Upper lobe of left lung (tissue), 6 donors: ENCODE measurements at regions not wholly inside any gene's neighbourhood (a gene's known extent, or its start where the extent isn't known, plus 50 kb on each side); places are given as distances from the start of the nearest gene placed in this dataset.

ENCODE experiments used
- ATAC-seq, 2 donors: fragments of 200-7000 bp; cut with Tn5 transposase; one replicate each; pipeline ENCODE4 v1.9.1; 2022; ENCODE audit warnings: mild to moderate bottlenecking in 2 of 2, moderate library complexity in 2 of 2; ENCODE audit not compliant: low FRiP score in 2 of 2
- DNase-seq, 2 donors: peaks; one replicate each; pipeline ENCODE4 v3.0.0-alpha.2; 2019 to 2020
- H3K27ac ChIP-seq, 4 donors: fragments of 200-600 bp; sonication (generic); one replicate each; pipeline ENCODE4 v1.5.1; 2016 to 2019
- H3K27me3 ChIP-seq, 4 donors: fragments of 200-600 bp; sonication (generic); one replicate each; pipeline ENCODE4 v1.5.1; 2017 to 2019
- H3K36me3 ChIP-seq, 4 donors: fragments of 200-600 bp; sonication (generic); one replicate each; pipeline ENCODE4 v1.5.1; 2016 to 2019
- H3K4me1 ChIP-seq, 4 donors: fragments of 200-600 bp; sonication (generic); one replicate each; pipeline ENCODE4 v1.5.1; 2018 to 2019
- H3K4me3 ChIP-seq, 4 donors: fragments of 200-600 bp; sonication (generic); one replicate each; pipeline ENCODE4 v1.5.1; 2017 to 2019; ENCODE audit warnings: mild to moderate bottlenecking in 2 of 4, moderate library complexity in 1 of 4
- H3K9me3 ChIP-seq, 4 donors: fragments of 200-600 bp; sonication (generic); one replicate each; pipeline ENCODE4 v1.5.1; 2018 to 2019
- EP300 ChIP-seq, 4 donors: sonication (generic); formaldehyde crosslinking; IDR thresholded peaks; one replicate each; pipeline ENCODE4 v1.5.1; 2017; ENCODE audit warnings: antibody characterized with exemption in 4 of 4, control low read depth in 2 of 4
- POLR2A ChIP-seq, 4 donors: fragments of 450-650 bp; IDR thresholded peaks; one replicate each; pipeline ENCODE4 v1.5.1; 2016 to 2017; ENCODE audit warnings: antibody characterized with exemption in 4 of 4, mild to moderate bottlenecking in 2 of 4
- POLR2AphosphoS5 ChIP-seq, 2 donors: sonication (generic); formaldehyde crosslinking; IDR thresholded peaks; one replicate each; pipeline ENCODE4 v1.5.1; 2017; ENCODE audit warnings: antibody characterized with exemption in 2 of 2
- WGBS, 2 donors: methylation state at CpG; one replicate each; pipeline ENCODE4 v1.1.5; 2017 to 2018; 5-methylcytosine and 5-hydroxymethylcytosine counted together
- TF ChIP-seq, protein P1 (sequence below), 6 experiments: fragments of 450-650 bp in 4 of 6; fragments of 200-600 bp in 2 of 6; sonication (generic) in 2 of 6; IDR thresholded peaks; one replicate each; pipeline ENCODE4 v1.5.1; 2016 to 2019; ENCODE audit warnings: antibody characterized with exemption in 6 of 6
- donor health status: DM: no; HTN: no; CAD: no; lungs with moderate emphysema.
- donor health status: DM: no; HTN: yes; CAD: no; lungs with severe emphysema.

DNA sequence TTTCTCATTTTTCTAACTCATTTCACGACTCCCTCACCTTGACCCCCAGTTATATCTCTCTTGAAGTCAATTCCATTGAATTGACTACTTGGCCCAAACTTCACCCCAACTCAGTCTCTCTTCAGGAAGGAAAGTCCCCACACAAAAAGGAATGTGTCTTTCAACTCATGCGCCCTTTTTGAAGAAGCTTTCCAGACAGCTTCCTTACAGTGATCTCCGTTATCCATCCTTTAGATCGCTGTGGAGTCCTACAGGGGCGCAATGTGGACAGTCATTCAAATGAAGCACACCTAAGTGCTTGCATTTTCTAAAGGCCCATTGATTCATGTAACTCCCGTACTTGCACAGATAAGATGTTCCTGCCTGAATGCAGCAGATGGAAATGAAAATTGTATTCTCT lies 101.1 kb upstream of the VPREB1 start:
- H3K27me3 ChIP-seq = no peaks in the 10 kb centered on the region
- WGBS, 2 donors = 71% methylated on average over 6 of the region's 6 CpGs

DNA sequence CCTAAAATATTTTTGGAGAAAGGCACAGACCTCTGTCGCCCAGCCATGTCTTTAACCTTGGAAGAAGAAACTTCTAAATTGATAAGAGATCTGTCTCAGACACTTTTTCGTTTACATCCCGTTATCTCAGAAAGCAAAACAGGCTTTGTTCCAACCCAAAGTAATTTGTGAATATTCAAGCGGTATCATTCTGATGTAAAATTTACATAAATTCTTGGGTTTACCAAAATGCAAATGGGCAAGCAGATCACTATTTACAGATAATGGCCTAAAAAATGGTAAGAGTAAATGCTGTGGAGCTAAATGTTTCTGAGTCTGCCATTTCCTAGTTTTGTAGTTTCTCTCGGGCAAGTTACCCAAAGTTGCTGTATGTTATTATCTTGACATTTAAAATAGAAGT lies 101.9 kb upstream of the VPREB1 start:
- Histone ChIP-seq H3K27ac (no peak overlapping the region), H3K9me3 (no peaks in the 10 kb centered on the region), H3K27me3 (no peaks in the 10 kb centered on the region), H3K4me1 (no peaks in the 10 kb centered on the region), H3K4me3 (no peak overlapping the region), H3K36me3 (no peaks in the 10 kb centered on the region)
- 57% methylated on average over 5 of the region's 5 CpGs for WGBS, 2 donors
- ATAC-seq = no peak
- no peak for DNase-seq
- no peak for TF ChIP-seq POLR2A (IDR thresholded peaks at IDR 0.05)
- TF ChIP-seq EP300 (IDR thresholded peaks at IDR 0.05) = no peak
- TF ChIP-seq POLR2AphosphoS5 (IDR thresholded peaks at IDR 0.05) = no peak
- TF ChIP-seq, protein P1, sequence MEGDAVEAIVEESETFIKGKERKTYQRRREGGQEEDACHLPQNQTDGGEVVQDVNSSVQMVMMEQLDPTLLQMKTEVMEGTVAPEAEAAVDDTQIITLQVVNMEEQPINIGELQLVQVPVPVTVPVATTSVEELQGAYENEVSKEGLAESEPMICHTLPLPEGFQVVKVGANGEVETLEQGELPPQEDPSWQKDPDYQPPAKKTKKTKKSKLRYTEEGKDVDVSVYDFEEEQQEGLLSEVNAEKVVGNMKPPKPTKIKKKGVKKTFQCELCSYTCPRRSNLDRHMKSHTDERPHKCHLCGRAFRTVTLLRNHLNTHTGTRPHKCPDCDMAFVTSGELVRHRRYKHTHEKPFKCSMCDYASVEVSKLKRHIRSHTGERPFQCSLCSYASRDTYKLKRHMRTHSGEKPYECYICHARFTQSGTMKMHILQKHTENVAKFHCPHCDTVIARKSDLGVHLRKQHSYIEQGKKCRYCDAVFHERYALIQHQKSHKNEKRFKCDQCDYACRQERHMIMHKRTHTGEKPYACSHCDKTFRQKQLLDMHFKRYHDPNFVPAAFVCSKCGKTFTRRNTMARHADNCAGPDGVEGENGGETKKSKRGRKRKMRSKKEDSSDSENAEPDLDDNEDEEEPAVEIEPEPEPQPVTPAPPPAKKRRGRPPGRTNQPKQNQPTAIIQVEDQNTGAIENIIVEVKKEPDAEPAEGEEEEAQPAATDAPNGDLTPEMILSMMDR (IDR thresholded peaks at IDR 0.05) = no peak

More for the DNA sequence above, 101.1 kb upstream of the VPREB1 start:
- Histone ChIP-seq H3K4me3 (no peak overlapping the region), H3K36me3 (no peaks in the 10 kb centered on the region), H3K4me1 (no peaks in the 10 kb centered on the region), H3K9me3 (no peaks in the 10 kb centered on the region), H3K27ac (no peak overlapping the region)
- DNase-seq = no peak
- no peak for ATAC-seq
- TF ChIP-seq EP300 (IDR thresholded peaks at IDR 0.05) = no peak
- no peak for TF ChIP-seq POLR2AphosphoS5 (IDR thresholded peaks at IDR 0.05)
- TF ChIP-seq, protein P1 (IDR thresholded peaks at IDR 0.05) = no peak

DNA sequence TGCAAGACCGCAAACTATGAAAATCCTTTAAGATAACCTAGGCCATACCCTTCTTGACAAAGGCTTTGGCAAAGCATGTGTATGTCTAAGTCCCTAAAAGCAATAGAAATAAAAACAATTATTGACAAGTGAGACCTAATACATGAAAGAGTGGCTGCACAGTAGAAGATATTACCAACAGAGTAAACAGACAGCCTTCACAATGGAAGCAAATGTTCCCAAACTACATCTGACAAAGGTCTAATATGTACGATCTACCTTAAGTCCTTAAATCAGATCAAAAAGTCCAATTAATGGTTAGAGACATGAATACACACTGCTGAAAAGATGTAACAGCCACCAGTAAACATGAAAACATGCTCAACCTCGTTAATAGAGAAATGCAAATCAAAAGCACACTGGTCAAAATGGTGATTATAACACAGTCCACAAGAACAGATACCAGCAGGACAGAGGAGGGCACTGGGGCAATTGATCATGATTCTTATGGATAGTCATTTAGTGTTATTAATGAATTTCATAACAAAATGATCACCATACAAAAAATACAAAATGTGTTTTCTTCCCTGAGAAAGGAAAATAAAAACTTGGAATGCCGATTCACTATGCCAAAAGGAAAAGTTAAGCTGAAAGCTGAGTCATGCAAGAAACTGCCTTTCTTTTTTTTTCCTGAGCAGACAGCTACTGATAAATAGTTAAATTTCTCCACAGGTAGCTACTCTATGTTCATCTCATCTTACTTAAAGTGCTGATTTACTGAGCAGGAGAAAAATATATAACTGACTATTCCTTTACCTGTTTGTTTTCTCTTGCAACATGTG lies 102.6 kb upstream of the VPREB1 start:
- ATAC-seq (no peak), DNase-seq (no peak)
- Histone ChIP-seq H3K4me3 (no peak overlapping the region), H3K27ac (no peak overlapping the region), H3K4me1 (no peaks in the 10 kb centered on the region), H3K36me3 (no peaks in the 10 kb centered on the region), H3K9me3 (no peaks in the 10 kb centered on the region), H3K27me3 (no peaks in the 10 kb centered on the region)
- WGBS, 2 donors = 68 to 81% methylated on average over 4 of the region's 4 CpGs
- TF ChIP-seq POLR2A (IDR thresholded peaks at IDR 0.05) (no peak), EP300 (IDR thresholded peaks at IDR 0.05) (no peak), POLR2AphosphoS5 (IDR thresholded peaks at IDR 0.05) (no peak)
- TF ChIP-seq, protein P1 (IDR thresholded peaks at IDR 0.05) = no peak

DNA sequence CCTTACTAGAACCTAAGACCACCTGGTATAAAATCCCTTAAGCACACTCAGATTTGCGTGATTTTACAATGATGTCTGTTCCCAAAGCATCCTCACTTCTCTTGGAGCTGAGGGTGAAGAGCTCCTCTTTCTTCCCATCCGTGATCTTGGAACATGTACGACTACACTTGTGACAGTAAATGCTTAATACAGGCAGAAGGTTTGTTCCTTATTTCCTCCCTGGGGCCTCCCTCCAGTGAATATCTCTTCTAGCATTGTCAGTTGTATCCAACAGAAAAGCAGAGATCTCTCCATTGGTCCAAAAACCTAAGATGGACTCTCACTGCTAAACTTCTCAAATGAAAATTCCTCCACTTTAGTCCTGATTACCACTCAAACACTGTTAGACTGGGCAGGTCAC lies 103.6 kb upstream of the VPREB1 start:
- Histone ChIP-seq H3K4me1 (no peaks in the 10 kb centered on the region), H3K36me3 (no peaks in the 10 kb centered on the region), H3K27me3 (no peaks in the 10 kb centered on the region), H3K4me3 (no peak overlapping the region), H3K27ac (no peak overlapping the region), H3K9me3 (no peaks in the 10 kb centered on the region)
- WGBS, 2 donors = 86 to 94% methylated on average over 3 of the region's 3 CpGs
- TF ChIP-seq, protein P1 (IDR thresholded peaks at IDR 0.05) = no peak
- TF ChIP-seq POLR2AphosphoS5 (IDR thresholded peaks at IDR 0.05) (no peak), EP300 (IDR thresholded peaks at IDR 0.05) (no peak), POLR2A (IDR thresholded peaks at IDR 0.05) (no peak)
- ATAC-seq (no peak), DNase-seq (no peak)

DNA sequence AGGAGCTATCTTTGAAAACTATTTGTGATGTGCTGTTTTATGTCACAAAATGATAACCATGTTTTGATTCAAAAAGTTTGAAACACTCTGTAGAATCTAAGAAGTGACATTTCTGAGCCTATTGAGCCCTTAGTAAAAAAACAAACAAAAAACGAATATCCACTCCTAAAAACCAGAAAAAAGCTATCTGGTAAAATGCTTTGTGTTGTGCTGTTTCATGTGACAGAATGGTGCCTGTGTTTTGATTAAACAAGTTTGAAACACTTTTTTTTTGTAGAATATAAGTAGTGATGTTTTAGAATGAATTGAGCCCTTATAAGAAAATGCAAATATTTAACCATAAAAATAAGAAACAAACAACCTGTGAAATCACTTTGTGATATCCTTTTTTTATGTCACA lies 105.2 kb upstream of the VPREB1 start:
- 37 to 52% methylated on average over 1 of the region's 1 CpG for WGBS, 2 donors
- TF ChIP-seq EP300 (IDR thresholded peaks at IDR 0.05) (no peak), POLR2AphosphoS5 (IDR thresholded peaks at IDR 0.05) (no peak), POLR2A (IDR thresholded peaks at IDR 0.05) (no peak)
- TF ChIP-seq, protein P1 (IDR thresholded peaks at IDR 0.05) = no peak
- ATAC-seq = no peak
- Histone ChIP-seq H3K9me3 (no peaks in the 10 kb centered on the region), H3K36me3 (no peaks in the 10 kb centered on the region), H3K4me1 (no peaks in the 10 kb centered on the region), H3K27ac (no peak overlapping the region), H3K27me3 (no peaks in the 10 kb centered on the region), H3K4me3 (no peak overlapping the region)
- no peak for DNase-seq
